ENCODE measurements at regions not wholly inside any gene's neighbourhood (a gene's known extent, or its start where the extent isn't known, plus 50 kb on each side); places are given as distances from the start of the nearest gene placed in this dataset.

- Histone ChIP-seq H3K27me3 (no peaks in the 10 kb centered on the region), H3K36me3 (no peaks in the 10 kb centered on the region), H3K9me3 (peaks cover 0 to 4% (median 0%) of the 10 kb centered on the region in 4 donors), H3K27ac (no peak overlapping the region), H3K4me3 (no peak overlapping the region), H3K4me1 (no peaks in the 10 kb centered on the region)
- TF ChIP-seq POLR2A (IDR thresholded peaks at IDR 0.05) (no peak), EP300 (IDR thresholded peaks at IDR 0.05) (no peak), CTCF (IDR thresholded peaks at IDR 0.05) (no peak), POLR2AphosphoS5 (IDR thresholded peaks at IDR 0.05) (no peak)
- whole genome bisulfite sequencing, 2 donors, result 59 to 62% methylated on average over 5 of the region's 5 CpGs
- DNase-seq, result no peak
- ATAC-seq (ENCODE audit: low FRiP score in 2 of 2), result no peak
Observed at GRCh38 chr11:44505581-44506054, 59.8 kb upstream of the CD82 start.

- H3K9me3 ChIP-seq, result peaks cover 0 to 4% (median 0%) of the 10 kb centered on the region in 4 donors
- DNase-seq (no peak), ATAC-seq (ENCODE audit: low FRiP score in 2 of 2) (no peak)
- TF ChIP-seq POLR2AphosphoS5 (IDR thresholded peaks at IDR 0.05) (no peak), EP300 (IDR thresholded peaks at IDR 0.05) (no peak), POLR2A (IDR thresholded peaks at IDR 0.05) (no peak), CTCF (IDR thresholded peaks at IDR 0.05) (no peak)
- WGBS, 2 donors, result 81 to 90% methylated on average over 7 of the region's 7 CpGs
- no peak overlapping the region for H3K4me3 ChIP-seq
- no peaks in the 10 kb centered on the region for H3K4me1 ChIP-seq
- H3K36me3 ChIP-seq, result no peaks in the 10 kb centered on the region
- no peak overlapping the region for H3K27ac ChIP-seq
- H3K27me3 ChIP-seq, result no peaks in the 10 kb centered on the region
Observed at GRCh38 chr11:44506375-44507016, 59.0 kb upstream of the CD82 start.

GRCh38 chr11:44507491-44507890 lies 58.0 kb upstream of the CD82 start:
- Histone ChIP-seq H3K4me3 (no peak overlapping the region), H3K27me3 (no peaks in the 10 kb centered on the region), H3K27ac (no peak overlapping the region), H3K36me3 (no peaks in the 10 kb centered on the region), H3K9me3 (peaks cover 0 to 4% (median 0%) of the 10 kb centered on the region in 4 donors), H3K4me1 (no peaks in the 10 kb centered on the region)
- 93 to 98% methylated on average over 3 of the region's 3 CpGs for WGBS, 2 donors
- DNase-seq (no peak), ATAC-seq (ENCODE audit: low FRiP score in 2 of 2) (no peak)
- TF ChIP-seq POLR2AphosphoS5 (IDR thresholded peaks at IDR 0.05) (no peak), POLR2A (IDR thresholded peaks at IDR 0.05) (no peak), CTCF (IDR thresholded peaks at IDR 0.05) (no peak), EP300 (IDR thresholded peaks at IDR 0.05) (no peak)

GRCh38 chr11:44507896-44508445 lies 57.5 kb upstream of the CD82 start:
- 81 to 92% methylated on average over 3 of the region's 3 CpGs for WGBS, 2 donors
- Histone ChIP-seq H3K27ac (no peak overlapping the region), H3K9me3 (peaks cover 0 to 4% (median 0%) of the 10 kb centered on the region in 4 donors), H3K36me3 (no peaks in the 10 kb centered on the region), H3K4me3 (no peak overlapping the region), H3K27me3 (no peaks in the 10 kb centered on the region), H3K4me1 (no peaks in the 10 kb centered on the region)
- no peak for DNase-seq
- TF ChIP-seq CTCF (IDR thresholded peaks at IDR 0.05), result no peak
- TF ChIP-seq POLR2AphosphoS5 (IDR thresholded peaks at IDR 0.05), result no peak
- TF ChIP-seq POLR2A (IDR thresholded peaks at IDR 0.05), result no peak
- TF ChIP-seq EP300 (IDR thresholded peaks at IDR 0.05), result no peak
- ATAC-seq (ENCODE audit: low FRiP score in 2 of 2), result no peak

GRCh38 chr11:44509296-44509695 lies 56.2 kb upstream of the CD82 start:
- no peak for ATAC-seq (ENCODE audit: low FRiP score in 2 of 2)
- WGBS, 2 donors, result 55 to 63% methylated on average over 5 of the region's 5 CpGs

More at GRCh38 chr11:44509296-44509695, 56.2 kb upstream of the CD82 start:
- no peaks in the 10 kb centered on the region for H3K27me3 ChIP-seq
- H3K27ac ChIP-seq, result no peak overlapping the region
- no peaks in the 10 kb centered on the region for H3K36me3 ChIP-seq
- DNase-seq, result no peak
- no peak for TF ChIP-seq CTCF (IDR thresholded peaks at IDR 0.05)
- TF ChIP-seq POLR2AphosphoS5 (IDR thresholded peaks at IDR 0.05), result no peak
- no peak for TF ChIP-seq EP300 (IDR thresholded peaks at IDR 0.05)
- TF ChIP-seq POLR2A (IDR thresholded peaks at IDR 0.05), result no peak
- no peaks in the 10 kb centered on the region for H3K4me1 ChIP-seq
- peaks cover 0 to 4% (median 0%) of the 10 kb centered on the region in 4 donors for H3K9me3 ChIP-seq
- no peak overlapping the region for H3K4me3 ChIP-seq

All from upper lobe of left lung (tissue), 6 donors.